Prostate gland (tissue), 2 donors: ENCODE measurements at regions not wholly inside any gene's neighbourhood (a gene's known extent, or its start where the extent isn't known, plus 50 kb on each side); places are given as distances from the start of the nearest gene placed in this dataset.

Source experiments
- DNase-seq: peaks from one replicate; pipeline ENCODE4 v3.0.0-alpha.2; 2019; ENCODE audit warnings: low spot score
- H3K27ac ChIP-seq, 2 donors: fragments of 200-600 bp; sonication (generic); 2 replicates each; pipeline ENCODE4 v1.5.1; 2017 to 2019
- H3K27me3 ChIP-seq: fragments of 200-600 bp; sonication (generic); replicated peaks from 2 replicates; pipeline ENCODE4 v1.5.1; 2019; ENCODE audit not compliant: insufficient read depth
- H3K36me3 ChIP-seq, 2 donors: fragments of 200-600 bp; sonication (generic); 1 replicate in 1 of 2; 2 replicates in 1 of 2; pipeline versions ENCODE4 v1.5.1 to v1.8.1; 2017 to 2019
- H3K4me1 ChIP-seq: fragments of 200-600 bp; sonication (generic); replicated peaks from 2 replicates; pipeline ENCODE4 v1.5.1; 2019
- H3K4me3 ChIP-seq, 2 donors: fragments of 200-600 bp; sonication (generic); 2 replicates each; pipeline ENCODE4 v1.5.1; 2017 to 2019
- H3K9me3 ChIP-seq: fragments of 200-600 bp; sonication (generic); 2 replicates; pipeline ENCODE4 v1.5.1; 2017
- CTCF ChIP-seq, 4 experiments: fragments of 200-600 bp in 2 of 4; fragments of 450-650 bp in 2 of 4; sonication (generic) in 2 of 4; IDR thresholded peaks; 1 replicate in 3 of 4; 2 replicates in 1 of 4; pipeline ENCODE4 v1.5.1; 2016 to 2019; ENCODE audit warnings: antibody characterized with exemption in 4 of 4, mild to moderate bottlenecking in 2 of 4, moderate library complexity in 2 of 4
- POLR2A ChIP-seq: fragments of 450-650 bp; IDR thresholded peaks from one replicate; pipeline ENCODE4 v1.6.1; 2016; ENCODE audit warnings: antibody characterized with exemption, mild to moderate bottlenecking
- POLR2AphosphoS5 ChIP-seq: sonication (generic); formaldehyde crosslinking; IDR thresholded peaks from one replicate; pipeline ENCODE4 v1.6.1; 2017; ENCODE audit warnings: antibody characterized with exemption
- WGBS: methylation state at CpG from one replicate; pipeline ENCODE4 v1.1.5; 2018; 5-methylcytosine and 5-hydroxymethylcytosine counted together
- intact Hi-C: fragments of 100-400 bp; cut with DNase I; formaldehyde crosslinking; loops from one replicate; pipeline ENCODE4 v1.14.2; 2022

- TF ChIP-seq CTCF (IDR thresholded peaks at IDR 0.05) (no peak), POLR2AphosphoS5 (no peak), POLR2A (no peak)
- Histone ChIP-seq H3K4me3 (no peak overlapping the region), H3K9me3 (no peaks in the 10 kb centered on the region), H3K27me3 (no peaks in the 10 kb centered on the region), H3K27ac (no peak overlapping the region), H3K4me1 (no peaks in the 10 kb centered on the region), H3K36me3 (no peaks in the 10 kb centered on the region)
- no peak for DNase-seq
- WGBS = 64% methylated on average over 3 of the region's 3 CpGs
- intact Hi-C loops = loop anchor here (10.0 kb wide), 1 partner anchor 150 kb away; no protein-coding TSS in a partner anchor
These were observed 226.3 kb downstream of the AHR start for GRCh38 chr7:17524746-17525145.

GRCh38 chr7:17526621-17527020 lies 228.2 kb downstream of the AHR start:
- DNase-seq = no peak
- TF ChIP-seq CTCF (IDR thresholded peaks at IDR 0.05) (no peak), POLR2AphosphoS5 (no peak), POLR2A (no peak)
- no peaks in the 10 kb centered on the region for H3K4me1 ChIP-seq
- intact Hi-C loops = loop anchor here (10.0 kb wide), 1 partner anchor 152 kb away; no protein-coding TSS in a partner anchor
- H3K9me3 ChIP-seq = no peaks in the 10 kb centered on the region
- H3K4me3 ChIP-seq = no peak overlapping the region
- no peaks in the 10 kb centered on the region for H3K36me3 ChIP-seq
- no peak overlapping the region for H3K27ac ChIP-seq
- no peaks in the 10 kb centered on the region for H3K27me3 ChIP-seq

- no peak overlapping the region for H3K27ac ChIP-seq
- H3K36me3 ChIP-seq = no peaks in the 10 kb centered on the region
- H3K4me3 ChIP-seq = no peak overlapping the region
- TF ChIP-seq POLR2A = no peak
- no peak for TF ChIP-seq POLR2AphosphoS5
- no peak for TF ChIP-seq CTCF (IDR thresholded peaks at IDR 0.05)
- no peaks in the 10 kb centered on the region for H3K4me1 ChIP-seq
- H3K27me3 ChIP-seq = no peaks in the 10 kb centered on the region
- DNase-seq = no peak
- intact Hi-C loops = loop anchor here (10.0 kb wide), 1 partner anchor 154 kb away; no protein-coding TSS in a partner anchor
- no peaks in the 10 kb centered on the region for H3K9me3 ChIP-seq
These were observed 230.2 kb downstream of the AHR start for GRCh38 chr7:17528636-17529035.

GRCh38 chr7:17530244-17530643 lies 231.8 kb downstream of the AHR start:
- no peak overlapping the region for H3K27ac ChIP-seq
- no peak for TF ChIP-seq CTCF (IDR thresholded peaks at IDR 0.05)
- TF ChIP-seq POLR2A = no peak
- TF ChIP-seq POLR2AphosphoS5 = no peak
- intact Hi-C loops = loop anchor here (10.0 kb wide), 1 partner anchor 545 kb away; no protein-coding TSS in a partner anchor

GRCh38 chr7:17530741-17531421 lies 232.4 kb downstream of the AHR start:
- Histone ChIP-seq H3K27ac (no peak overlapping the region), H3K9me3 (no peaks in the 10 kb centered on the region), H3K27me3 (no peaks in the 10 kb centered on the region), H3K4me1 (no peaks in the 10 kb centered on the region), H3K36me3 (no peaks in the 10 kb centered on the region), H3K4me3 (no peak overlapping the region)
- TF ChIP-seq POLR2A (no peak), CTCF (IDR thresholded peaks at IDR 0.05) (peak in 1 of 4 experiments; percentile 22)
- 90% methylated on average over 5 of the region's 5 CpGs for WGBS
- intact Hi-C loops = loop anchor here (10.0 kb wide), 1 partner anchor 546 kb away; no protein-coding TSS in a partner anchor
- DNase-seq = no peak

More at GRCh38 chr7:17530244-17530643, 231.8 kb downstream of the AHR start:
- Histone ChIP-seq H3K4me1 (no peaks in the 10 kb centered on the region), H3K27me3 (no peaks in the 10 kb centered on the region), H3K4me3 (no peak overlapping the region), H3K36me3 (no peaks in the 10 kb centered on the region), H3K9me3 (no peaks in the 10 kb centered on the region)
- DNase-seq = no peak
- 87% methylated on average over 2 of the region's 2 CpGs for WGBS
